HG03520 (cell line): ENCODE measurements at regions not wholly inside any gene's neighbourhood (a gene's known extent, or its start where the extent isn't known, plus 50 kb on each side); places are given as distances from the start of the nearest gene placed in this dataset.

Experiments used
- ATAC-seq: cut with Tn5 transposase; IDR thresholded peaks from one replicate; pipeline ENCODE4 v1.9.1; 2021; ENCODE audit warnings: mild to moderate bottlenecking, moderate library complexity; ENCODE audit not compliant: unreplicated experiment

- no peak for ATAC-seq
Measured at GRCh38 chr6:141347086-141347485, 785.6 kb upstream of the GJE1 start.

GRCh38 chr6:141346535-141346934, 786.2 kb upstream of the GJE1 start:
- no peak for ATAC-seq

- ATAC-seq = no peak
Measured at GRCh38 chr6:141337191-141337590, 795.5 kb upstream of the GJE1 start.

GRCh38 chr6:141335477-141336273, 797.0 kb upstream of the GJE1 start:
- ATAC-seq = no peak

- ATAC-seq = no peak
Measured at GRCh38 chr6:141326925-141327324, 805.8 kb upstream of the GJE1 start.

- ATAC-seq = peak; percentile 81
Measured at GRCh38 chr6:141326426-141326825, 806.3 kb upstream of the GJE1 start.

- ATAC-seq = no peak
Measured at GRCh38 chr6:141321493-141322347, 811.0 kb upstream of the GJE1 start.

- no peak for ATAC-seq
Measured at GRCh38 chr6:141316236-141316635, 816.5 kb upstream of the GJE1 start.

- no peak for ATAC-seq
Measured at GRCh38 chr6:141313986-141314385, 818.7 kb upstream of the GJE1 start.

- ATAC-seq = peak; percentile 67
Measured at GRCh38 chr6:141309295-141309694, 823.4 kb upstream of the GJE1 start.

GRCh38 chr6:141307309-141307998, 825.3 kb upstream of the GJE1 start:
- ATAC-seq = no peak

- ATAC-seq = no peak
Measured at GRCh38 chr6:141303907-141304306, 828.8 kb upstream of the GJE1 start.

- no peak for ATAC-seq
Measured at GRCh38 chr6:141301779-141302178, 830.9 kb upstream of the GJE1 start.

- ATAC-seq = no peak
Measured at GRCh38 chr6:141290941-141291721, 841.6 kb upstream of the GJE1 start.

GRCh38 chr6:141288947-141289346, 843.8 kb upstream of the GJE1 start:
- ATAC-seq = no peak

GRCh38 chr6:141282263-141282662, 850.5 kb upstream of the GJE1 start:
- no peak for ATAC-seq

GRCh38 chr6:141269684-141270083, 863.0 kb upstream of the GJE1 start:
- ATAC-seq = no peak

GRCh38 chr6:141267420-141267819, 865.3 kb upstream of the GJE1 start:
- no peak for ATAC-seq

- ATAC-seq = no peak
Measured at GRCh38 chr6:141265756-141266623, 866.7 kb upstream of the GJE1 start.

GRCh38 chr6:141264101-141264500, 868.6 kb upstream of the GJE1 start:
- no peak for ATAC-seq
